ENCODE measurements at regions not wholly inside any gene's neighbourhood (a gene's known extent, or its start where the extent isn't known, plus 50 kb on each side); places are given as distances from the start of the nearest gene placed in this dataset.

GRCh38 chr9:80906728-80907127, 782.6 kb downstream of the TLE1 start:
- intact Hi-C loops (cut with DNase I), result no loop called here
- H3K36me3 ChIP-seq, result no peaks in the 10 kb centered on the region

GRCh38 chr9:80899208-80899607, 790.1 kb downstream of the TLE1 start:
- H3K4me3 ChIP-seq, result no peak overlapping the region
- H3K27me3 ChIP-seq, result no peaks in the 10 kb centered on the region
- intact Hi-C loops (cut with DNase I), result no loop called here
- H3K36me3 ChIP-seq, result no peaks in the 10 kb centered on the region
- no peaks in the 10 kb centered on the region for H3K4me1 ChIP-seq
- H3K27ac ChIP-seq, result no peak overlapping the region
- no peak for TF ChIP-seq CTCF (IDR thresholded peaks at IDR 0.05)
- no peaks in the 10 kb centered on the region for H3K9me3 ChIP-seq
- DNase-seq, result no peak
- H3K9ac ChIP-seq (ENCODE audit: low read depth in 2 of 2, low read length in 2 of 2), result no peak overlapping the region

More at GRCh38 chr9:80906728-80907127, 782.6 kb downstream of the TLE1 start:
- Histone ChIP-seq H3K27me3 (no peaks in the 10 kb centered on the region), H3K9ac (ENCODE audit: low read depth in 2 of 2, low read length in 2 of 2) (no peak overlapping the region), H3K4me1 (no peaks in the 10 kb centered on the region), H3K27ac (no peak overlapping the region), H3K9me3 (no peaks in the 10 kb centered on the region), H3K4me3 (no peak overlapping the region)
- no peak for TF ChIP-seq CTCF (IDR thresholded peaks at IDR 0.05)
- DNase-seq, result no peak

- no peak for TF ChIP-seq CTCF (IDR thresholded peaks at IDR 0.05)
- no peak overlapping the region for H3K27ac ChIP-seq
- no peaks in the 10 kb centered on the region for H3K36me3 ChIP-seq
- H3K4me3 ChIP-seq, result no peak overlapping the region
- H3K9ac ChIP-seq (ENCODE audit: low read depth in 2 of 2, low read length in 2 of 2), result no peak overlapping the region
- no peaks in the 10 kb centered on the region for H3K9me3 ChIP-seq
- no peaks in the 10 kb centered on the region for H3K27me3 ChIP-seq
- no peak for DNase-seq
- H3K4me1 ChIP-seq, result no peaks in the 10 kb centered on the region
- intact Hi-C loops (cut with DNase I), result no loop called here
Measured at GRCh38 chr9:80893190-80893589, 796.2 kb downstream of the TLE1 start.

GRCh38 chr9:80892703-80893102, 796.6 kb downstream of the TLE1 start:
- no peaks in the 10 kb centered on the region for H3K36me3 ChIP-seq
- H3K4me1 ChIP-seq, result no peaks in the 10 kb centered on the region
- H3K27me3 ChIP-seq, result no peaks in the 10 kb centered on the region
- no peaks in the 10 kb centered on the region for H3K9me3 ChIP-seq
- TF ChIP-seq CTCF (IDR thresholded peaks at IDR 0.05), result no peak
- H3K4me3 ChIP-seq, result no peak overlapping the region
- no peak overlapping the region for H3K27ac ChIP-seq
- no peak overlapping the region for H3K9ac ChIP-seq (ENCODE audit: low read depth in 2 of 2, low read length in 2 of 2)
- intact Hi-C loops (cut with DNase I), result no loop called here
- no peak for DNase-seq

GRCh38 chr9:80890124-80890523, 799.2 kb downstream of the TLE1 start:
- intact Hi-C loops (cut with DNase I), result no loop called here

More at GRCh38 chr9:80890124-80890523, 799.2 kb downstream of the TLE1 start:
- Histone ChIP-seq H3K4me3 (no peak overlapping the region), H3K4me1 (no peaks in the 10 kb centered on the region), H3K9ac (ENCODE audit: low read depth in 2 of 2, low read length in 2 of 2) (no peak overlapping the region), H3K27ac (no peak overlapping the region), H3K27me3 (no peaks in the 10 kb centered on the region), H3K36me3 (no peaks in the 10 kb centered on the region), H3K9me3 (no peaks in the 10 kb centered on the region)
- TF ChIP-seq CTCF (IDR thresholded peaks at IDR 0.05), result no peak
- DNase-seq, result no peak
